K562 (cell line): ENCODE measurements at regions not wholly inside any gene's neighbourhood (a gene's known extent, or its start where the extent isn't known, plus 50 kb on each side); places are given as distances from the start of the nearest gene placed in this dataset.

ENCODE experiments used
- ATF2 ChIP-seq: sonication (generic); formaldehyde crosslinking; IDR thresholded peaks from 2 replicates; pipeline ENCODE4 v1.8.1; 2022; ENCODE audit warnings: missing genetic modification reagents
- CHD4 ChIP-seq: fragments of 200-600 bp; sonication (generic); IDR thresholded peaks from 3 replicates; pipeline ENCODE4 v1.6.1; 2012; ENCODE audit warnings: low read depth, mild to moderate bottlenecking, mixed read lengths, low read length, inconsistent platforms; ENCODE audit not compliant: insufficient read depth, insufficient replicate concordance, poor library complexity, severe bottlenecking
- EZH2 ChIP-seq: IDR thresholded peaks from 2 replicates; pipeline ENCODE4 v1.6.1; 2012; ENCODE audit warnings: low read depth, mild to moderate bottlenecking, inconsistent platforms, low read length, borderline replicate concordance
- REST ChIP-seq, 2 experiments: fragments of 450-650 bp; formaldehyde crosslinking in 1 of 2; IDR thresholded peaks; 2 replicates each; pipeline versions ENCODE4 v1.4.0 to v1.6.1; 2014 to 2020; ENCODE audit warnings: mild to moderate bottlenecking in 2 of 2, borderline replicate concordance in 1 of 2, low read depth in 1 of 2
- SIX5 ChIP-seq, 2 experiments: IDR thresholded peaks; 2 replicates each; pipeline ENCODE4 v1.6.1; 2011; ENCODE audit warnings: low read length in 2 of 2, borderline replicate concordance in 1 of 2, low read depth in 1 of 2, mild to moderate bottlenecking in 1 of 2, moderate library complexity in 1 of 2; ENCODE audit not compliant: insufficient read depth in 1 of 2
- USF1 ChIP-seq: sonication (generic); formaldehyde crosslinking; IDR thresholded peaks from 2 replicates; pipeline ENCODE4 v1.9.0; 2022; ENCODE audit warnings: mild to moderate bottlenecking, missing genetic modification reagents
- ZNF274 ChIP-seq: IDR thresholded peaks from 2 replicates; pipeline ENCODE4 v1.6.1; 2011; ENCODE audit warnings: low read depth, mild to moderate bottlenecking, low read length, moderate library complexity, borderline replicate concordance
- ZNF347 ChIP-seq: fragments of 450-650 bp; formaldehyde crosslinking; IDR thresholded peaks from 2 replicates; pipeline ENCODE4 v1.4.0; 2020; ENCODE audit warnings: low read depth, mild to moderate bottlenecking, moderate library complexity
- ZNF431 ChIP-seq: sonication (generic); formaldehyde crosslinking; IDR thresholded peaks from 2 replicates; pipeline ENCODE4 v1.8.0; 2022; ENCODE audit warnings: mild to moderate bottlenecking, missing genetic modification reagents

GRCh38 chr4:157882901-157883300 lies 289.9 kb downstream of the GASK1B start:
- TF ChIP-seq CHD4, result no peak
- TF ChIP-seq REST (IDR thresholded peaks at IDR 0.05; ENCODE audit: borderline replicate concordance), result no peak
- TF ChIP-seq REST (CRISPR knock-in tag; IDR thresholded peaks at IDR 0.05; ENCODE audit: low read depth), result no peak
- TF ChIP-seq ZNF431 (CRISPR knock-in tag), result no peak
- no peak for TF ChIP-seq ZNF347
- TF ChIP-seq USF1, result no peak
- no peak for TF ChIP-seq EZH2
- TF ChIP-seq ZNF274, result no peak
- TF ChIP-seq ATF2 (CRISPR knock-in tag), result no peak
- no peak for TF ChIP-seq SIX5 (IDR thresholded peaks at IDR 0.05; ENCODE audit: borderline replicate concordance in 1 of 2, insufficient read depth in 1 of 2, low read depth in 1 of 2, low read length in 2 of 2)
